ENCODE measurements at regions not wholly inside any gene's neighbourhood (a gene's known extent, or its start where the extent isn't known, plus 50 kb on each side); places are given as distances from the start of the nearest gene placed in this dataset.

GRCh38 chr7:145978769-145979168 is 137.8 kb upstream of the CNTNAP2 start:
- TF ChIP-seq ZNF462 (CRISPR knock-in tag; IDR thresholded peaks at IDR 0.05) (no peak), CTCF (conservative IDR thresholded peaks at IDR 0.05; ENCODE audit: low read depth in 2 of 2) (no peak), POLR2AphosphoS5 (IDR thresholded peaks at IDR 0.05; ENCODE audit: low read depth) (no peak), EZH2 (IDR thresholded peaks at IDR 0.05; ENCODE audit: low read depth, unreplicated experiment) (no peak), ETS1 (IDR thresholded peaks at IDR 0.05) (no peak)

Data from GM23338 (cell line).